H1 (cell line): ENCODE measurements at regions not wholly inside any gene's neighbourhood (a gene's known extent, or its start where the extent isn't known, plus 50 kb on each side); places are given as distances from the start of the nearest gene placed in this dataset.

Experiments
- CTCF ChIA-PET: fragments of 300-600 bp; sonication (Branson Sonifier 250); formaldehyde crosslinking; loops from one replicate; lab custom pipeline; 2021; ENCODE audit not compliant: partially characterized antibody; lab: Charles Lee
- POLR2A ChIA-PET: fragments of 300-600 bp; sonication (Branson Sonifier 250); formaldehyde crosslinking; loops from one replicate; lab custom pipeline; 2021; ENCODE audit warnings: inconsistent platforms; ENCODE audit not compliant: partially characterized antibody; lab: Charles Lee
- DNase-seq, 2 experiments: peaks; one replicate each; pipeline versions ENCODE4 v3.0.0 to v3.0.0-alpha.2; 2010 to 2022; ENCODE audit warnings: low spot score in 2 of 2, low read depth in 1 of 2, mixed read lengths in 1 of 2
- FAIRE-seq: peaks from 2 replicates; lab custom pipeline; 2011; peaks lifted over from hg19 to GRCh38; lab: Jason Lieb, UNC
- H2AFZ ChIP-seq: 2 replicates; pipeline ENCODE4 v1.8.1; 2012; ENCODE audit warnings: low read length, inconsistent platforms
- H2AK5ac ChIP-seq: 2 replicates; pipeline ENCODE4 v1.6.1; 2013; ENCODE audit warnings: low read depth, low read length
- H2BK120ac ChIP-seq: replicated peaks from 2 replicates; pipeline ENCODE3; 2013; ENCODE audit warnings: low read depth, low read length, inconsistent platforms
- H2BK12ac ChIP-seq: 2 replicates; pipeline ENCODE4 v1.6.1; 2013; ENCODE audit warnings: low read depth, low read length
- H2BK15ac ChIP-seq: 2 replicates; pipeline ENCODE4 v1.6.1; 2013; ENCODE audit warnings: low read length
- H2BK20ac ChIP-seq: 2 replicates; pipeline ENCODE4 v1.6.1; 2013; ENCODE audit warnings: low read length
- H2BK5ac ChIP-seq: 2 replicates; pipeline ENCODE4 v1.6.1; 2013; ENCODE audit warnings: low read depth, low read length
- H3K14ac ChIP-seq: 2 replicates; pipeline ENCODE4 v1.6.1; 2013; ENCODE audit warnings: inconsistent platforms; ENCODE audit not compliant: insufficient read length
- H3K18ac ChIP-seq: 2 replicates; pipeline ENCODE4 v1.6.1; 2013; ENCODE audit warnings: low read length; ENCODE audit errors: extremely low read depth
- H3K23ac ChIP-seq: 2 replicates; pipeline ENCODE4 v1.6.1; 2013; ENCODE audit warnings: inconsistent platforms; ENCODE audit not compliant: insufficient read length
- H3K23me2 ChIP-seq: 2 replicates; pipeline ENCODE4 v1.6.1; 2013; ENCODE audit warnings: low read depth, low read length
- H3K27ac ChIP-seq: 2 replicates; pipeline ENCODE4 v1.6.1; 2011; ENCODE audit warnings: low read depth, low read length, inconsistent platforms
- H3K27me3 ChIP-seq, 4 experiments: replicated peaks in 1 of 4; 1 replicate in 1 of 4; 2 replicates in 3 of 4; pipeline versions ENCODE4 v1.6.1 to v1.8.1; 2011 to 2013; ENCODE audit warnings: low read length in 3 of 4, mild to moderate bottlenecking in 3 of 4, inconsistent platforms in 2 of 4, mixed read lengths in 2 of 4, moderate library complexity in 1 of 4; ENCODE audit not compliant: control insufficient read depth in 3 of 4, insufficient read depth in 3 of 4; ENCODE audit errors: extremely low read depth in 1 of 4
- H3K36me3 ChIP-seq, 4 experiments: 2 replicates each; pipeline versions ENCODE4 v1.6.1 to v1.8.1; 2011 to 2013; ENCODE audit warnings: mild to moderate bottlenecking in 4 of 4, low read length in 3 of 4, moderate library complexity in 2 of 4, control low read depth in 1 of 4, inconsistent platforms in 1 of 4; ENCODE audit not compliant: insufficient read depth in 4 of 4, control insufficient read depth in 2 of 4
- H3K4ac ChIP-seq: replicated peaks from 2 replicates; pipeline ENCODE3; 2013; ENCODE audit warnings: low read length, low read depth, mixed read lengths, inconsistent platforms; ENCODE audit not compliant: insufficient read length
- H3K4me1 ChIP-seq, 4 experiments: replicated peaks in 1 of 4; 1 replicate in 1 of 4; 2 replicates in 3 of 4; pipeline versions ENCODE4 v1.6.1 to v1.8.1; 2011 to 2013; ENCODE audit warnings: low read length in 3 of 4, inconsistent platforms in 2 of 4, mixed read lengths in 1 of 4; ENCODE audit not compliant: insufficient read depth in 4 of 4, control insufficient read depth in 3 of 4
- H3K4me2 ChIP-seq, 2 experiments: 2 replicates each; pipeline versions ENCODE4 v1.6.1 to v1.8.1; 2011 to 2013; ENCODE audit warnings: low read depth in 2 of 2, low read length in 2 of 2, control low read depth in 1 of 2, inconsistent platforms in 1 of 2, mild to moderate bottlenecking in 1 of 2; ENCODE audit not compliant: insufficient read depth in 1 of 2
- H3K4me3 ChIP-seq, 4 experiments: fragments of 200-600, 300-600 bp in 1 of 4; sonication (generic), shearing (Covaris generic), sonication (Bioruptor Twin) in 1 of 4; 2 replicates each; pipeline versions ENCODE4 v1.5.1 to v1.8.1; 2011 to 2016; ENCODE audit warnings: low read length in 4 of 4, low read depth in 3 of 4, control low read depth in 2 of 4, inconsistent platforms in 2 of 4, mild to moderate bottlenecking in 2 of 4, mixed read lengths in 1 of 4, moderate library complexity in 1 of 4; ENCODE audit not compliant: insufficient read depth in 2 of 4; ENCODE audit errors: extremely low read depth in 1 of 4
- H3K56ac ChIP-seq: replicated peaks from 2 replicates; pipeline ENCODE3; 2013; ENCODE audit warnings: low read depth, mild to moderate bottlenecking, mixed read lengths, low read length, inconsistent platforms; ENCODE audit not compliant: insufficient read length
- H3K79me1 ChIP-seq: 2 replicates; pipeline ENCODE4 v1.6.1; 2013; ENCODE audit warnings: low read depth, low read length, control low read depth
- H3K79me2 ChIP-seq, 2 experiments: 2 replicates each; pipeline versions ENCODE4 v1.6.1 to v1.8.1; 2012 to 2013; ENCODE audit warnings: low read length in 2 of 2, mild to moderate bottlenecking in 2 of 2, inconsistent platforms in 1 of 2; ENCODE audit not compliant: insufficient read depth in 2 of 2, control insufficient read depth in 1 of 2
- H3K9ac ChIP-seq, 4 experiments: replicated peaks in 1 of 4; 1 replicate in 1 of 4; 2 replicates in 3 of 4; pipeline versions ENCODE4 v1.6.1 to v1.8.1; 2011 to 2013; ENCODE audit warnings: low read depth in 3 of 4, low read length in 3 of 4, control low read depth in 2 of 4, mild to moderate bottlenecking in 2 of 4, moderate library complexity in 2 of 4, inconsistent platforms in 1 of 4; ENCODE audit errors: extremely low read depth in 1 of 4
- H3K9me3 ChIP-seq, 2 experiments: 2 replicates each; pipeline versions ENCODE4 v1.6.1 to v1.8.1; 2012 to 2013; ENCODE audit warnings: mild to moderate bottlenecking in 2 of 2, moderate library complexity in 2 of 2, control low read depth in 1 of 2, inconsistent platforms in 1 of 2, low read depth in 1 of 2, low read length in 1 of 2, mixed read lengths in 1 of 2; ENCODE audit not compliant: insufficient read depth in 2 of 2
- H4K20me1 ChIP-seq, 2 experiments: replicated peaks in 1 of 2; 2 replicates each; pipeline versions ENCODE3 to v1.8.1; 2011 to 2013; ENCODE audit warnings: inconsistent platforms in 2 of 2, low read length in 2 of 2, mild to moderate bottlenecking in 1 of 2; ENCODE audit not compliant: insufficient read depth in 2 of 2, control insufficient read depth in 1 of 2
- H4K5ac ChIP-seq: 2 replicates; pipeline ENCODE4 v1.6.1; 2013; ENCODE audit warnings: low read length, low read depth, mixed read lengths, inconsistent platforms; ENCODE audit not compliant: insufficient read length
- H4K8ac ChIP-seq: 2 replicates; pipeline ENCODE4 v1.8.0; 2013; ENCODE audit warnings: mild to moderate bottlenecking, moderate library complexity, low read length, inconsistent platforms; ENCODE audit not compliant: insufficient read depth; ENCODE audit errors: extremely low read depth
- H4K91ac ChIP-seq: replicated peaks from 2 replicates; pipeline ENCODE3; 2013; ENCODE audit warnings: low read length, mixed read lengths, inconsistent platforms; ENCODE audit not compliant: insufficient read length
- MAFK ChIP-seq: IDR thresholded peaks from 2 replicates; pipeline ENCODE4 v1.6.1; 2012; ENCODE audit warnings: low read depth, mild to moderate bottlenecking, improper control_type of control experiment, low read length
- RAD21 ChIP-seq, 2 experiments: IDR thresholded peaks in 1 of 2; conservative IDR thresholded peaks in 1 of 2; 2 replicates each; pipeline ENCODE4 v1.6.1; 2011; ENCODE audit warnings: low read depth in 2 of 2, low read length in 2 of 2, improper control_type of control experiment in 1 of 2, inconsistent platforms in 1 of 2, mild to moderate bottlenecking in 1 of 2, moderate library complexity in 1 of 2
- WGBS, 2 experiments: shearing (Covaris generic) in 1 of 2; methylation state at CpG; one replicate each; pipeline versions ENCODE4 v1.1.6 to v1.1.7; 2013 to 2015; ENCODE audit warnings: low lambda C conversion rate in 2 of 2, mixed read lengths in 2 of 2, inconsistent platforms in 1 of 2, low coverage in 1 of 2, missing lambda C conversion rate in 1 of 2; ENCODE audit not compliant: insufficient replicate concordance in 2 of 2, insufficient coverage in 1 of 2, insufficient read length in 1 of 2; ENCODE audit errors: extremely low coverage in 1 of 2, missing lambda C conversion rate in 1 of 2; 5-methylcytosine and 5-hydroxymethylcytosine counted together
- TF ChIP-seq, protein P1 (sequence below), 3 experiments: IDR thresholded peaks; 1 replicate in 2 of 3; 2 replicates in 1 of 3; pipeline versions ENCODE4 v1.5.1 to v1.6.1; 2011; ENCODE audit warnings: low read length in 3 of 3, mild to moderate bottlenecking in 3 of 3, inconsistent platforms in 2 of 3, low read depth in 1 of 3, moderate library complexity in 1 of 3; ENCODE audit not compliant: insufficient read depth in 1 of 3; ENCODE audit errors: control extremely low read depth in 1 of 3

- no peak overlapping the region for H2BK15ac ChIP-seq
- FAIRE-seq (no peak), DNase-seq (peak in 1 of 2 experiments; percentile 59)
- no peak overlapping the region for H2BK20ac ChIP-seq
- no peak overlapping the region for H2BK12ac ChIP-seq
- H4K5ac ChIP-seq = no peak overlapping the region
- H4K20me1 ChIP-seq = no peaks in the 10 kb centered on the region
- no peaks in the 10 kb centered on the region for H3K4me1 ChIP-seq
- H3K36me3 ChIP-seq = no peaks in the 10 kb centered on the region
- WGBS, 2 experiments = 100% methylated on average over 1 of the region's 1 CpG; no CpG with 5 or more reads in 1 of the 2 experiments
- H2AK5ac ChIP-seq = no peak overlapping the region
- H3K56ac ChIP-seq = no peak overlapping the region
- no peak overlapping the region for H3K4me2 ChIP-seq
- no peak overlapping the region for H4K91ac ChIP-seq
- H2AFZ ChIP-seq = no peak overlapping the region
- H3K27me3 ChIP-seq = no peaks in the 10 kb centered on the region
- no peak overlapping the region for H3K4me3 ChIP-seq
- H3K18ac ChIP-seq = no peak overlapping the region
- H3K9me3 ChIP-seq = 0 out of 4 replicates have a peak, but pooled peaks cover 3 to 4% of the 10 kb centered on the region in 2 experiments
- no peaks in the 10 kb centered on the region for H3K79me2 ChIP-seq
- no peaks in the 10 kb centered on the region; the same call in 1 of the 2 replicates for H3K23me2 ChIP-seq
- peak; percentile 13 to 38; a peak in 2 of 4 replicates for TF ChIP-seq RAD21 (IDR thresholded peaks at IDR 0.05 in 1 of 2, conservative IDR thresholded peaks at IDR 0.05 in 1 of 2; ENCODE audit: low read depth in 2 of 2, low read length in 2 of 2)
- TF ChIP-seq MAFK = no peak
- TF ChIP-seq, protein P1, sequence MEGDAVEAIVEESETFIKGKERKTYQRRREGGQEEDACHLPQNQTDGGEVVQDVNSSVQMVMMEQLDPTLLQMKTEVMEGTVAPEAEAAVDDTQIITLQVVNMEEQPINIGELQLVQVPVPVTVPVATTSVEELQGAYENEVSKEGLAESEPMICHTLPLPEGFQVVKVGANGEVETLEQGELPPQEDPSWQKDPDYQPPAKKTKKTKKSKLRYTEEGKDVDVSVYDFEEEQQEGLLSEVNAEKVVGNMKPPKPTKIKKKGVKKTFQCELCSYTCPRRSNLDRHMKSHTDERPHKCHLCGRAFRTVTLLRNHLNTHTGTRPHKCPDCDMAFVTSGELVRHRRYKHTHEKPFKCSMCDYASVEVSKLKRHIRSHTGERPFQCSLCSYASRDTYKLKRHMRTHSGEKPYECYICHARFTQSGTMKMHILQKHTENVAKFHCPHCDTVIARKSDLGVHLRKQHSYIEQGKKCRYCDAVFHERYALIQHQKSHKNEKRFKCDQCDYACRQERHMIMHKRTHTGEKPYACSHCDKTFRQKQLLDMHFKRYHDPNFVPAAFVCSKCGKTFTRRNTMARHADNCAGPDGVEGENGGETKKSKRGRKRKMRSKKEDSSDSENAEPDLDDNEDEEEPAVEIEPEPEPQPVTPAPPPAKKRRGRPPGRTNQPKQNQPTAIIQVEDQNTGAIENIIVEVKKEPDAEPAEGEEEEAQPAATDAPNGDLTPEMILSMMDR (IDR thresholded peaks at IDR 0.05; ENCODE audit: control extremely low read depth in 1 of 3, insufficient read depth in 1 of 3, low read depth in 1 of 3, low read length in 3 of 3) = peak; percentile 25 to 50 (median 49)
- H4K8ac ChIP-seq = no peak overlapping the region
- H3K23ac ChIP-seq = no peak overlapping the region
- H2BK120ac ChIP-seq = no peak overlapping the region
- H3K27ac ChIP-seq = no peak overlapping the region
- H2BK5ac ChIP-seq = no peak overlapping the region
- CTCF ChIA-PET = interaction anchor here (0.7 to 1.8 kb wide), 14 partner anchors 10 to 607 kb away, joined by 3 to 7 read pairs (median 4); no protein-coding TSS in a partner anchor
- H3K79me1 ChIP-seq = no peaks in the 10 kb centered on the region
- no peak overlapping the region for H3K9ac ChIP-seq
- POLR2A ChIA-PET = no interaction called here
- no peak overlapping the region for H3K14ac ChIP-seq
- no peak overlapping the region for H3K4ac ChIP-seq
These were observed 60.9 kb downstream of the BAMBI start for GRCh38 chr10:28738200-28738599.
